ENCODE measurements at regions not wholly inside any gene's neighbourhood (a gene's known extent, or its start where the extent isn't known, plus 50 kb on each side); places are given as distances from the start of the nearest gene placed in this dataset.

- TF ChIP-seq EP300 (IDR thresholded peaks at IDR 0.05) (no peak), CBX2 (IDR thresholded peaks at IDR 0.05; ENCODE audit: borderline replicate concordance, low read depth) (no peak)
- no peak overlapping the region for H3K27ac ChIP-seq
- H3K9me3 ChIP-seq = no peaks in the 10 kb centered on the region
- H3K4me1 ChIP-seq = no peaks in the 10 kb centered on the region
- ChIA-PET CTCF (interaction anchor here (0.7 kb wide), 1 partner anchor 82 kb away, joined by 5 read pairs; no protein-coding TSS in a partner anchor), POLR2A (no interaction called here)
- ATAC-seq (no peak), DNase-seq (ENCODE audit: low read depth in 1 of 2, low spot score in 1 of 2) (no peak), FAIRE-seq (no peak)
- H3K4me3 ChIP-seq = no peak overlapping the region
- no peak overlapping the region for H3K4me2 ChIP-seq
Observed at GRCh38 chr3:21913791-21914190, 162.8 kb upstream of the ZNF385D start.

DNA sequence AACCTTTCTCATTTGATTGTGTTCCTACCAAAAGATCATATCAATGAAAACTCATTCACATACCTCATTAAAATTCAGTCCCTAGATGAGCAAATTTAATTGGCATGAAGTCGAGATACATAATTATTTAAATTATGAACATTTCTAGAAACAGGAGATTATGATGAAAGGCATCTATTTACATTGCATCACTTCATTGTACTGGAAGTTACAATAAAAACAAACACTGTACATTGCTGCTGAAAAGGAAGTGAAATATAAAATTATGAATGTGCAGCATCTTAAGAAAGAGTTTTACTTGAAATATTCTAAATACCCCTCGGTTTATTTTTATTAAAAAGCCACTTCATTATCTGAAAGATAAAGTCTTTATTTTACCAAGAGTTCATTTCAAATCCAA lies 163.4 kb upstream of the ZNF385D start:
- no peak overlapping the region for H3K4me3 ChIP-seq
- H3K27ac ChIP-seq = no peak overlapping the region
- ChIA-PET CTCF (interaction anchor here (0.7 kb wide), 1 partner anchor 83 kb away, joined by 5 read pairs; no protein-coding TSS in a partner anchor), POLR2A (no interaction called here)
- WGBS (ENCODE audit: missing lambda C conversion rate) = 0% methylated on average over 2 of the region's 2 CpGs
- no peaks in the 10 kb centered on the region for H3K4me1 ChIP-seq
- ATAC-seq (no peak), DNase-seq (ENCODE audit: low read depth in 1 of 2, low spot score in 1 of 2) (no peak), FAIRE-seq (no peak)
- no peak overlapping the region for H3K4me2 ChIP-seq
- no peaks in the 10 kb centered on the region for H3K9me3 ChIP-seq
- TF ChIP-seq USF2 (IDR thresholded peaks at IDR 0.05) = no peak
- TF ChIP-seq EHF (CRISPR knock-in tag; IDR thresholded peaks at IDR 0.05) = no peak
- no peak for TF ChIP-seq HOXB5 (CRISPR knock-in tag; IDR thresholded peaks at IDR 0.05)
- TF ChIP-seq, protein P1, sequence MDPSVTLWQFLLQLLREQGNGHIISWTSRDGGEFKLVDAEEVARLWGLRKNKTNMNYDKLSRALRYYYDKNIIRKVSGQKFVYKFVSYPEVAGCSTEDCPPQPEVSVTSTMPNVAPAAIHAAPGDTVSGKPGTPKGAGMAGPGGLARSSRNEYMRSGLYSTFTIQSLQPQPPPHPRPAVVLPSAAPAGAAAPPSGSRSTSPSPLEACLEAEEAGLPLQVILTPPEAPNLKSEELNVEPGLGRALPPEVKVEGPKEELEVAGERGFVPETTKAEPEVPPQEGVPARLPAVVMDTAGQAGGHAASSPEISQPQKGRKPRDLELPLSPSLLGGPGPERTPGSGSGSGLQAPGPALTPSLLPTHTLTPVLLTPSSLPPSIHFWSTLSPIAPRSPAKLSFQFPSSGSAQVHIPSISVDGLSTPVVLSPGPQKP (IDR thresholded peaks at IDR 0.05; ENCODE audit: low read depth, low read length) = no peak
- no peak for TF ChIP-seq NR3C1 (IDR thresholded peaks at IDR 0.05)
- TF ChIP-seq ESRRA (IDR thresholded peaks at IDR 0.05; ENCODE audit: borderline replicate concordance, low read length) = no peak
- TF ChIP-seq, protein P2, sequence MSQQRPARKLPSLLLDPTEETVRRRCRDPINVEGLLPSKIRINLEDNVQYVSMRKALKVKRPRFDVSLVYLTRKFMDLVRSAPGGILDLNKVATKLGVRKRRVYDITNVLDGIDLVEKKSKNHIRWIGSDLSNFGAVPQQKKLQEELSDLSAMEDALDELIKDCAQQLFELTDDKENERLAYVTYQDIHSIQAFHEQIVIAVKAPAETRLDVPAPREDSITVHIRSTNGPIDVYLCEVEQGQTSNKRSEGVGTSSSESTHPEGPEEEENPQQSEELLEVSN (IDR thresholded peaks at IDR 0.05; ENCODE audit: borderline replicate concordance, low read depth) = no peak
- no peak for TF ChIP-seq SREBF2 (IDR thresholded peaks at IDR 0.05)
- no peak for TF ChIP-seq ZNF302 (CRISPR knock-in tag; IDR thresholded peaks at IDR 0.05)
- TF ChIP-seq KDM5A (IDR thresholded peaks at IDR 0.05) = no peak

DNA sequence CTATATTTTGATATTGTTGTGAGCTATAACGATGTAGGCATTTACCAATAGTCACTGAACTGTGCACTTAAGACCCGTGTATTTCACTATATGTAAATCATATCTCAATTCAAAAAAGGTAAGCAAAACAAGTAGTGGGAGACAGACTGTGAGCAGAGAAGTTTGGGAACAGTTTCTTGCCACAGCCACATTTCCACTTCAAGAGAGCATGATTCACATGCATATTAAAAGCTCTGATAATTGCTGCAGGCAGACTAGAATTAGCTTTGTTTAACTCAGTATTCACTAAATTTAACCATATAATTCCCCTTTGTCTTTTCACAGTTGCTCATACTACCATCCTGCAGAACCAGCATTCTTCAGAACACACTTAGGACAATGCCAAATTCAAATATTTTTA lies 168.4 kb upstream of the ZNF385D start:
- DNase-seq (ENCODE audit: low read depth in 1 of 2, low spot score in 1 of 2) = no peak
- TF ChIP-seq GATA3 (IDR thresholded peaks at IDR 0.05; ENCODE audit: borderline replicate concordance) = no peak
- TF ChIP-seq HEYL (CRISPR knock-in tag; IDR thresholded peaks at IDR 0.05) = no peak
- no peak for TF ChIP-seq PBX3 (IDR thresholded peaks at IDR 0.05)
- no peak for TF ChIP-seq TFCP2L1 (CRISPR knock-in tag; IDR thresholded peaks at IDR 0.05)
- TF ChIP-seq EP300 (IDR thresholded peaks at IDR 0.05) = no peak
- TF ChIP-seq MYC (IDR thresholded peaks at IDR 0.05; ENCODE audit: borderline replicate concordance, low read length) = no peak
- no peak for TF ChIP-seq RNF2 (IDR thresholded peaks at IDR 0.05; ENCODE audit: borderline replicate concordance, low read depth)
- no peak for TF ChIP-seq RFX5 (IDR thresholded peaks at IDR 0.05)
- TF ChIP-seq MAFK (IDR thresholded peaks at IDR 0.05; ENCODE audit: partially characterized antibody) = no peak
- TF ChIP-seq, protein P3, sequence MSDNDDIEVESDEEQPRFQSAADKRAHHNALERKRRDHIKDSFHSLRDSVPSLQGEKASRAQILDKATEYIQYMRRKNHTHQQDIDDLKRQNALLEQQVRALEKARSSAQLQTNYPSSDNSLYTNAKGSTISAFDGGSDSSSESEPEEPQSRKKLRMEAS (IDR thresholded peaks at IDR 0.05) = no peak
- TF ChIP-seq CBX2 (IDR thresholded peaks at IDR 0.05; ENCODE audit: borderline replicate concordance, low read depth) = no peak
- TF ChIP-seq USF2 (IDR thresholded peaks at IDR 0.05) = no peak
- TF ChIP-seq CEBPB (IDR thresholded peaks at IDR 0.05) = no peak
- no peak for FAIRE-seq
- no peak for ATAC-seq
- H3K9me3 ChIP-seq = no peaks in the 10 kb centered on the region
- WGBS (ENCODE audit: missing lambda C conversion rate) = 0% methylated on average over 2 of the region's 2 CpGs
- no peak overlapping the region for H3K4me2 ChIP-seq
- H3K4me1 ChIP-seq = no peaks in the 10 kb centered on the region
- no peak overlapping the region for H3K27ac ChIP-seq
- CTCF ChIA-PET = no interaction called here
- POLR2A ChIA-PET = no interaction called here
- no peak overlapping the region for H3K4me3 ChIP-seq
